Smooth muscle cell (in vitro differentiated cells): ENCODE measurements at regions not wholly inside any gene's neighbourhood (a gene's known extent, or its start where the extent isn't known, plus 50 kb on each side); places are given as distances from the start of the nearest gene placed in this dataset.

Experiments used
- DNase-seq: peaks from one replicate; lab custom pipeline; 2025; ENCODE audit not compliant: unreplicated experiment; lab: John Stamatoyannopoulos, UW
- H2AFZ ChIP-seq: fragments of 200-600 bp; sonication (generic); 2 replicates; pipeline ENCODE4 v1.6.0; 2016; ENCODE audit warnings: antibody characterized with exemption, low read depth, mild to moderate bottlenecking
- H3F3A ChIP-seq: fragments of 200-600 bp; sonication (generic); 2 replicates; pipeline ENCODE4 v1.6.0; 2017; ENCODE audit warnings: antibody characterized with exemption, low read depth
- H3K27ac ChIP-seq: fragments of 200-600 bp; sonication (generic); 2 replicates; pipeline ENCODE4 v1.5.1; 2016; ENCODE audit warnings: low read depth, mild to moderate bottlenecking
- H3K27me3 ChIP-seq: fragments of 200-600 bp; sonication (generic); 2 replicates; pipeline ENCODE4 v1.6.1; 2016; ENCODE audit warnings: low read depth, mild to moderate bottlenecking
- H3K36me3 ChIP-seq: fragments of 200-600 bp; sonication (generic); 2 replicates; pipeline ENCODE4 v1.5.1; 2016; ENCODE audit warnings: low read depth
- H3K4me1 ChIP-seq: fragments of 200-600 bp; sonication (generic); 2 replicates; pipeline ENCODE4 v1.5.1; 2016; ENCODE audit warnings: low read depth
- H3K4me2 ChIP-seq: fragments of 200-600 bp; sonication (generic); 2 replicates; pipeline ENCODE4 v1.6.0; 2016; ENCODE audit warnings: mild to moderate bottlenecking
- H3K4me3 ChIP-seq: fragments of 200-600 bp; sonication (generic); 2 replicates; pipeline ENCODE4 v1.5.1; 2016; ENCODE audit warnings: mild to moderate bottlenecking
- H3K79me2 ChIP-seq: fragments of 200-600 bp; sonication (generic); 2 replicates; pipeline ENCODE4 v1.6.0; 2016; ENCODE audit warnings: low read depth, mild to moderate bottlenecking
- H3K9ac ChIP-seq: fragments of 200-600 bp; sonication (generic); 2 replicates; pipeline ENCODE4 v1.6.0; 2016; ENCODE audit warnings: low read depth
- H3K9me3 ChIP-seq: fragments of 200-600 bp; sonication (generic); replicated peaks from 2 replicates; pipeline ENCODE4 v1.5.1; 2016; ENCODE audit warnings: low read depth
- H4K20me1 ChIP-seq: fragments of 200-600 bp; sonication (generic); 2 replicates; pipeline ENCODE4 v1.6.0; 2016; ENCODE audit warnings: low read depth
- WGBS: methylation state at CpG from one replicate; pipeline ENCODE4 v1.1.7; 2016; ENCODE audit warnings: low lambda C conversion rate; 5-methylcytosine and 5-hydroxymethylcytosine counted together
- TF ChIP-seq, protein P1 (sequence below): fragments of 200-600 bp; sonication (generic); IDR thresholded peaks from 2 replicates; pipeline ENCODE4 v1.5.1; 2017; ENCODE audit warnings: borderline replicate concordance, mild to moderate bottlenecking, antibody characterized with exemption; ENCODE audit not compliant: insufficient read depth, poor library complexity, severe bottlenecking

DNA sequence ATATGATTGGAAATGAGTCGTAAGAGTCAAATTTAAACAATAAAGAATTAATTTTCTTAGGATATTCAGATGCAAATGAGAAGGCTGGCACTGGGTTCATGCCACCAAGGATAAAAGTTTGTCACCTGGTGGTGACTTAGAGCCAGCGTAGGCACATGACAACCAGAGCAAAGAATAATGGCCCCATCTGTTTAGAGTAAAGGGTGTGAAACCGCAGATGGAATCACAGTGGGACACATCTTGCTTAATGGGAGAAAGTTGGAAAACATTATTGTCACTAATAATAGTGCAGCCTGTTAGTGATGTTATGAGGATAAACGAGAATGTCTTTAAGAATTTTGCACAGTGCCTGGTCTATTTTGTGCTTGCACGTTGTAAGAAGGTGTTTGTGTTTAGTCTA lies 727.8 kb downstream of the QKI start:
- DNase-seq: no peak
- H3K36me3 ChIP-seq: no peaks in the 10 kb centered on the region
- H3K9me3 ChIP-seq: no peaks in the 10 kb centered on the region
- no peaks in the 10 kb centered on the region for H3K27me3 ChIP-seq
- WGBS: 56% methylated on average over 5 of the region's 5 CpGs
- H3K27ac ChIP-seq: peak overlapping the region; percentile 29
- peaks cover 4% of the 10 kb centered on the region for H3F3A ChIP-seq
- H3K4me2 ChIP-seq: peak overlapping the region; percentile 61
- peaks cover 6% of the 10 kb centered on the region for H3K4me1 ChIP-seq
- TF ChIP-seq, protein P1, sequence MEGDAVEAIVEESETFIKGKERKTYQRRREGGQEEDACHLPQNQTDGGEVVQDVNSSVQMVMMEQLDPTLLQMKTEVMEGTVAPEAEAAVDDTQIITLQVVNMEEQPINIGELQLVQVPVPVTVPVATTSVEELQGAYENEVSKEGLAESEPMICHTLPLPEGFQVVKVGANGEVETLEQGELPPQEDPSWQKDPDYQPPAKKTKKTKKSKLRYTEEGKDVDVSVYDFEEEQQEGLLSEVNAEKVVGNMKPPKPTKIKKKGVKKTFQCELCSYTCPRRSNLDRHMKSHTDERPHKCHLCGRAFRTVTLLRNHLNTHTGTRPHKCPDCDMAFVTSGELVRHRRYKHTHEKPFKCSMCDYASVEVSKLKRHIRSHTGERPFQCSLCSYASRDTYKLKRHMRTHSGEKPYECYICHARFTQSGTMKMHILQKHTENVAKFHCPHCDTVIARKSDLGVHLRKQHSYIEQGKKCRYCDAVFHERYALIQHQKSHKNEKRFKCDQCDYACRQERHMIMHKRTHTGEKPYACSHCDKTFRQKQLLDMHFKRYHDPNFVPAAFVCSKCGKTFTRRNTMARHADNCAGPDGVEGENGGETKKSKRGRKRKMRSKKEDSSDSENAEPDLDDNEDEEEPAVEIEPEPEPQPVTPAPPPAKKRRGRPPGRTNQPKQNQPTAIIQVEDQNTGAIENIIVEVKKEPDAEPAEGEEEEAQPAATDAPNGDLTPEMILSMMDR: no peak
- H3K4me3 ChIP-seq: no peak overlapping the region
- no peaks in the 10 kb centered on the region for H4K20me1 ChIP-seq
- no peak overlapping the region for H3K9ac ChIP-seq
- H3K79me2 ChIP-seq: no peaks in the 10 kb centered on the region
- H2AFZ ChIP-seq: no peak overlapping the region

DNA sequence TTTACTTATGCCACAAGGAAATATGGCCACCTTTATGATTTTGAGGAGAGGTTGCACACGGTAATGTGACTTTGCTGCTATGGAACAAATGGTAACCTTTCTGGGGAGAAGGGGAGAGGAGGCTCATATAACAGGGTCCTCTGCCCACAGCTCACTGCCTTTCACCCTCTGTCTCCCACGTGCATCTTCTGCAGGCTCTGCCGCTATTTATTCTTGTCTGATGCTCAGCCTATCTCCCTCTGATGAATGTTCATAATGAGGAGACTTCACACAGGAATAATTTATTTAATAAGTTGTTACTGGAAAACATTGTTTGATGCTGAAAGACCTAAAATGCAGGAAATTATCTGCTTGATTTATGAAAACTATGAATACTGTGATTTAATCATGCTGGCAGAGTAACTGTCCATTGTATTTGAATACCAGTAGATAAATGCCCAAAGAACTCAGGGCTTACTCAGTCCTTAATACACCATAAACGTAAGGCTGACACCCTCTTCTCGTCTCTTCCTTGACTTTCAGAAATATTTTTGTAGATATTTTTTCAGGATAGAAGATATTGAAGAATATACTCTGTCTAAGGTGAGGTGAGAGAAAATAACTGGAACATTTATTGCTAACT lies 721.1 kb downstream of the QKI start:
- Histone ChIP-seq H4K20me1 (no peaks in the 10 kb centered on the region), H3K4me1 (no peaks in the 10 kb centered on the region), H2AFZ (no peak overlapping the region), H3K27me3 (no peaks in the 10 kb centered on the region), H3K9me3 (no peaks in the 10 kb centered on the region), H3K4me3 (no peak overlapping the region), H3K27ac (no peak overlapping the region), H3K9ac (no peak overlapping the region), H3K4me2 (no peak overlapping the region), H3F3A (no peaks in the 10 kb centered on the region), H3K36me3 (no peaks in the 10 kb centered on the region), H3K79me2 (no peaks in the 10 kb centered on the region)
- DNase-seq: no peak
- TF ChIP-seq, protein P1: no peak
- WGBS: 94% methylated on average over 5 of the region's 5 CpGs

DNA sequence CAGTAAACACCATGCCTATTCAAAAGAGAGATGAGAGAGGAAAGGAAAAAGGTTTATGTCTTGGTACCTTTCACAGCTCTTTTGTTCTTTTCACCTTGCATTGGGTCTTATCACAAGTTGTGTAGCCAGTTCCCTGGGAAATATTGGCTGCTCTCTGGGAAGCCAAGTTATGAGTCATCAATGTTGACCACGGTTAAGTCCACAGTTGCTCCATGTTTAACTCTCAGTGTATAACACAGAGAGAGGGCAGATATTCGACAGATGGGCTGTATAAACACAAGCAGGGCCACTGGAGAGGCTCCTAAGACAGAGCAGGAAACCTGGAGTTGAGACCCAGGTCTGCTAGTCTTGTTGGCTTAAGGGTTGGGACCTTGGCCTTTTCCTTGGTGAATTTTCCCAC lies 718.6 kb downstream of the QKI start:
- TF ChIP-seq, protein P1: no peak
- H3K36me3 ChIP-seq: no peaks in the 10 kb centered on the region
- H3K79me2 ChIP-seq: no peaks in the 10 kb centered on the region
- H3F3A ChIP-seq: no peaks in the 10 kb centered on the region
- DNase-seq: no peak
- H3K4me3 ChIP-seq: no peak overlapping the region
- H3K27me3 ChIP-seq: no peaks in the 10 kb centered on the region
- H2AFZ ChIP-seq: no peak overlapping the region
- H3K9ac ChIP-seq: no peak overlapping the region
- no peaks in the 10 kb centered on the region for H3K4me1 ChIP-seq
- H3K27ac ChIP-seq: no peak overlapping the region
- no peak overlapping the region for H3K4me2 ChIP-seq
- no peaks in the 10 kb centered on the region for H3K9me3 ChIP-seq
- H4K20me1 ChIP-seq: no peaks in the 10 kb centered on the region
- 33% methylated on average over 2 of the region's 2 CpGs for WGBS

DNA sequence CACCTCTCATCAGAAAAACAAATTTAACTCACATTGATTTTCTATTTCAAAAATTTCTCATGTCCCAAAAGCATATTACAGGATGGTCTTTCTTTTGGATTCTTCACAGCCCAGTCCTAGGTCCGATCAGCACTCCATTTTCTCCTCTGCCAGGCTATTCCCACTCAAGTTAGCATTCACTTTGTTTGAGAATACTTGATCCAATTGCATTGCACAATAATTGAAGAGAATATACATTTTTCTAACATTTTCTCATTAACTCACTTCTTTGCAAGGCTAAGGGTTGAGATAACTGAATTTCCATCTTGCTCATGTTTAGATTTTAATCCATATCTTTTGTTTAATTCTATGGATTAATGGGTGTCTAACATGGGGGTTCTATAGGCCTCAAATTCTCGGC lies 716.1 kb downstream of the QKI start:
- no peaks in the 10 kb centered on the region for H3F3A ChIP-seq
- H3K4me1 ChIP-seq: no peaks in the 10 kb centered on the region
- no peak overlapping the region for H3K9ac ChIP-seq
- H3K27ac ChIP-seq: no peak overlapping the region
- TF ChIP-seq, protein P1: no peak
- no peak overlapping the region for H3K4me3 ChIP-seq
- DNase-seq: no peak
- no peak overlapping the region for H2AFZ ChIP-seq
- no peaks in the 10 kb centered on the region for H4K20me1 ChIP-seq
- 61% methylated on average over 2 of the region's 2 CpGs for WGBS
- no peaks in the 10 kb centered on the region for H3K79me2 ChIP-seq
- no peaks in the 10 kb centered on the region for H3K27me3 ChIP-seq
- H3K4me2 ChIP-seq: peak overlapping the region; percentile 8
- no peaks in the 10 kb centered on the region for H3K9me3 ChIP-seq
- no peaks in the 10 kb centered on the region for H3K36me3 ChIP-seq
